ENCODE measurements at regions not wholly inside any gene's neighbourhood (a gene's known extent, or its start where the extent isn't known, plus 50 kb on each side); places are given as distances from the start of the nearest gene placed in this dataset.
"Not testable (repeated sequence)": the region's sequence is repeated elsewhere in the genome, so short reads cannot be mapped to it uniquely, and the experiment has no call there.

GRCh38 chr7:68828575-68828974 lies 769.7 kb upstream of the AUTS2 start:
- no peak for DNase-seq
- H3K4me3 ChIP-seq (ENCODE audit: low read depth, low read length), result no peak overlapping the region
- no peaks in the 10 kb centered on the region for H3K4me1 ChIP-seq
- no peak for TF ChIP-seq CTCF (IDR thresholded peaks at IDR 0.05; ENCODE audit: low read depth, low read length)
- H3K9me3 ChIP-seq, result no peaks in the 10 kb centered on the region
- H3K36me3 ChIP-seq, result no peaks in the 10 kb centered on the region
- no peaks in the 10 kb centered on the region for H3K27me3 ChIP-seq

- TF ChIP-seq CTCF (IDR thresholded peaks at IDR 0.05; ENCODE audit: low read depth, low read length), result no peak
- Histone ChIP-seq H3K9me3 (no peaks in the 10 kb centered on the region), H3K27me3 (no peaks in the 10 kb centered on the region), H3K36me3 (no peaks in the 10 kb centered on the region), H3K4me3 (ENCODE audit: low read depth, low read length) (no peak overlapping the region), H3K4me1 (no peaks in the 10 kb centered on the region)
- DNase-seq, result no peak
Observed at GRCh38 chr7:68833422-68833821, 764.9 kb upstream of the AUTS2 start.

- no peak for DNase-seq
- Histone ChIP-seq H3K36me3 (no peaks in the 10 kb centered on the region), H3K4me1 (no peaks in the 10 kb centered on the region), H3K4me3 (ENCODE audit: low read depth, low read length) (no peak overlapping the region), H3K27me3 (no peaks in the 10 kb centered on the region), H3K9me3 (no peaks in the 10 kb centered on the region)
- no peak for TF ChIP-seq CTCF (IDR thresholded peaks at IDR 0.05; ENCODE audit: low read depth, low read length)
Observed at GRCh38 chr7:68839014-68839413, 759.3 kb upstream of the AUTS2 start.

GRCh38 chr7:68840991-68841390 lies 757.3 kb upstream of the AUTS2 start:
- H3K27me3 ChIP-seq, result no peaks in the 10 kb centered on the region
- DNase-seq, result no peak
- H3K4me3 ChIP-seq (ENCODE audit: low read depth, low read length), result no peak overlapping the region
- no peaks in the 10 kb centered on the region for H3K9me3 ChIP-seq
- no peak for TF ChIP-seq CTCF (IDR thresholded peaks at IDR 0.05; ENCODE audit: low read depth, low read length)
- no peaks in the 10 kb centered on the region for H3K4me1 ChIP-seq
- no peaks in the 10 kb centered on the region for H3K36me3 ChIP-seq

GRCh38 chr7:68843985-68844384 lies 754.3 kb upstream of the AUTS2 start:
- DNase-seq; H3K4me3 ChIP-seq (ENCODE audit: low read depth, low read length); H3K9me3 ChIP-seq; H3K4me1 ChIP-seq; H3K27me3 ChIP-seq; H3K36me3 ChIP-seq: not testable (repeated sequence)

- no peak for TF ChIP-seq CTCF (IDR thresholded peaks at IDR 0.05; ENCODE audit: low read depth, low read length)
- Histone ChIP-seq H3K36me3 (no peaks in the 10 kb centered on the region), H3K9me3 (peaks cover 5% of the 10 kb centered on the region; the same call in 1 of the 2 replicates), H3K4me1 (no peaks in the 10 kb centered on the region), H3K4me3 (ENCODE audit: low read depth, low read length) (no peak overlapping the region), H3K27me3 (no peaks in the 10 kb centered on the region)
- DNase-seq, result no peak
Observed at GRCh38 chr7:68846811-68847325, 751.4 kb upstream of the AUTS2 start.

GRCh38 chr7:68853254-68853653 lies 745.0 kb upstream of the AUTS2 start:
- no peaks in the 10 kb centered on the region for H3K27me3 ChIP-seq
- no peak for TF ChIP-seq CTCF (IDR thresholded peaks at IDR 0.05; ENCODE audit: low read depth, low read length)
- H3K4me3 ChIP-seq (ENCODE audit: low read depth, low read length), result no peak overlapping the region
- H3K4me1 ChIP-seq, result no peaks in the 10 kb centered on the region
- peaks cover 5% of the 10 kb centered on the region; the same call in 1 of the 2 replicates for H3K9me3 ChIP-seq
- no peak for DNase-seq
- H3K36me3 ChIP-seq, result no peaks in the 10 kb centered on the region
